ENCODE measurements at regions not wholly inside any gene's neighbourhood (a gene's known extent, or its start where the extent isn't known, plus 50 kb on each side); places are given as distances from the start of the nearest gene placed in this dataset.
"Not testable (repeated sequence)": the region's sequence is repeated elsewhere in the genome, so short reads cannot be mapped to it uniquely, and the experiment has no call there.

DNA sequence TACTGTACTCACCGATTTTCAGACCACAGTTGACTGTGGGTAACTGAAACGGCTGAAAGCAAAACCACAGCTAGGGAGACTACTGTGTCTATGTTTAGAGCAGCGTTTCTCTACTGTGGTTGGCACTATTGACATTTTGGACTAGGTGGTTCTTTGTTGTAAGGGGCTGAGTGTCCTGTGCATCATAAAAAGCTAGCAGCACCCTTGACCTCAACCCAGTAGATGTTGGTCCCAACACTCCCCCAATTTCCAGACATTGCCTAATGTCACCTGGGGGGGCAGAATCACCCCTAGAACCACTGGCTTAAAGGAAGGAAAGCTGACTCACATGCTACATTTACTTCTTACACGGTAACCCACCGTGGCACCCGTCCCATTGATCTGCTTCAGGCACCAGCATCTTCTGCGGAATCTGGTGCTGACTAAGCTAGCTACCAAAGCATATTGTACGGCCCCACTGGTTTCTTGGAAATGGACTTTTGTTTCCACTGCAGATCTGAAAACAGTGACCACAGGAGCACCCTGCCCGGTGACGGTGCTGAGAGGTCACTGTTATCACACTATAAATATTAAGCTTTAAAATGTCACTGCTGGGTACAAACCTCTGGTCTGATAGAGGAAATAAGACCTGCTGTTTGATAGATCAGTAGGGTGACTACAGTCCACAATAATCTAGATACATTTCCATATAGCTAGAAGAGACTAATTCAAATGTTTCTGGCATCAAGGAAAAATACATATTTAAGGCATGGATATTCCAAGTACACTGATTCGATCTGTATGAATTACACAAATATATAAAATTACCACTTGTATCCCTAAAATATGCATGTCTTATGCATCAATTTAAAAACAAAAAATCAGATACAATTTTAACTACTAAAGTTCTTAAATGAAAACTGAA is 151.4 kb downstream of the HSD17B3 start:
- Mint-ChIP-seq H3K9me3 (peaks cover 5% of the 10 kb centered on the region), H3K4me1 (ENCODE audit: low read depth) (peaks cover 38% of the 10 kb centered on the region), H3K27me3 (ENCODE audit: insufficient read depth) (peaks cover 15% of the 10 kb centered on the region), H3K36me3 (ENCODE audit: low read depth) (peaks cover 2% of the 10 kb centered on the region), H3K4me3 (peak overlapping the region; percentile 47), H3K27ac (peak overlapping the region; percentile 65)
- DNase-seq (ENCODE audit: low spot score), result peak; percentile 42
- intact Hi-C loops (cut with micrococcal nuclease), result loop anchor here (1.0 to 2.0 kb wide), 6 partner anchors 68 to 426 kb away; no protein-coding TSS in a partner anchor

DNA sequence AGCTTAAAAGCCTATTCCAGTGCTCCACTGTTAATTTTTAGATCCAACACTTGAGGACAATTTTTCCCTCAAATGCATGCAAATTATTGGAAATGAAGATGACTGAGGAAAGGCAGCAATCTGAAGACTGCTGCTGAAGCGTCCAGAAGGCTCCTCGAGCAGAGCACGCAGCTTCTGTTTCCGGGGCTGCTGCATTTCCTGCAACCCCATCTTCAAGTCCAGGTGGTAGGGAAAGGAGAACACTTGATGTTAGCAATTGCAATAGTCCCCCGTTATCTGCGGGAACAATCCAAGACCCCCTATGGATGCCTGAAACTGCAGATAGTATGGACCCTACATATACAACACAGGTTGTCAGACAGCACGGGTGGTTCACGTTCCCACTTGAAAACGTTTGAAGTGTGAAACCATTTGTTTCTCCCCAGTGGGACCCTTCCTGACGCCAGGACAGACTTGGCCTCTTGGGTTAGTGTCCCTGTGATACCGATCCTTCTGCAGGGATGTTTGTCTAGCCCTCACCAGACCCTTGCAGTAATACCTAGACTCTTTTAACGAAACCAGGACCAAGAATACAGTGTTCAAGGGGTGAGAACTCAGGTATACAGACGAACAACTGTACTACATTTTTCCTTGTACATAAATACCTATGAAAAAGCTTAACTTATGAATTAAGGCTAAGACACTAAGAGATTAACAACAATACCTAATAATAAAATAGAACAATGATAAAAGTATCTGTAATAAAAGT is 152.3 kb downstream of the HSD17B3 start:
- Mint-ChIP-seq H3K4me3 (peak overlapping the region; percentile 71), H3K27me3 (ENCODE audit: insufficient read depth) (peaks cover 15% of the 10 kb centered on the region), H3K36me3 (ENCODE audit: low read depth) (peaks cover 2% of the 10 kb centered on the region), H3K27ac (peak overlapping the region; percentile 21), H3K9me3 (peaks cover 5% of the 10 kb centered on the region), H3K4me1 (ENCODE audit: low read depth) (peaks cover 38% of the 10 kb centered on the region)
- intact Hi-C loops (cut with micrococcal nuclease), result loop anchor here (1.0 to 2.0 kb wide), 6 partner anchors 69 to 425 kb away; no protein-coding TSS in a partner anchor
- no peak for DNase-seq (ENCODE audit: low spot score)

GRCh38 chr9:96148634-96149532 is 153.1 kb downstream of the HSD17B3 start:
- Mint-ChIP-seq H3K27ac (no peak overlapping the region), H3K4me1 (ENCODE audit: low read depth) (peaks cover 38% of the 10 kb centered on the region), H3K36me3 (ENCODE audit: low read depth) (peaks cover 2% of the 10 kb centered on the region), H3K4me3 (no peak overlapping the region), H3K27me3 (ENCODE audit: insufficient read depth) (peaks cover 15% of the 10 kb centered on the region), H3K9me3 (peaks cover 5% of the 10 kb centered on the region)
- DNase-seq (ENCODE audit: low spot score), result no peak
- intact Hi-C loops (cut with micrococcal nuclease), result no loop called here

GRCh38 chr9:96147029-96147428 is 154.9 kb downstream of the HSD17B3 start:
- DNase-seq (ENCODE audit: low spot score), result peak; percentile 17
- H3K36me3 Mint-ChIP-seq (ENCODE audit: low read depth); H3K27ac Mint-ChIP-seq; H3K9me3 Mint-ChIP-seq; intact Hi-C loops (cut with micrococcal nuclease): not testable (repeated sequence)
- Mint-ChIP-seq H3K4me1 (ENCODE audit: low read depth) (peaks cover 38% of the 10 kb centered on the region), H3K27me3 (ENCODE audit: insufficient read depth) (peaks cover 15% of the 10 kb centered on the region), H3K4me3 (peak overlapping the region; percentile 58)

DNA sequence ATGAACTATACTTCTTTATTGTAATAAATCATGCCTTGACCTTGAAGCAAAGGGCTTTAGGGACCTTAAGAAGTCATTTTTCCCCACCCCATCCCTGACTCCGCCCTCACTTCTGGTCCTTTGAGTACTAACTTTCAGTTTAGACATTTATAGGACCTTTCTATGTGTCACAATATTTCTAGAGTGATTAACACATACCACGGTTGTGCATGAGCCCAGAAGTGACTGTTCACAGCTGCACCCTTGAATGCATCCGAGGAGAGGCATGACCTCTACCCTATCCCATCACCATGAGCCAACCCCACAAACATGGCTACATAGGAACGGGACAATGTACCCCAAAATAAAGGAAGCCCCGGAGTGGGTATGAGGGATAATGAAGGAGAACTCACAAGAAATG is 160.3 kb downstream of the HSD17B3 start:
- intact Hi-C loops (cut with micrococcal nuclease), result loop anchor here (5.0 kb wide), 1 partner anchor 176 kb away; no protein-coding TSS in a partner anchor
- Mint-ChIP-seq H3K4me3 (no peak overlapping the region), H3K27me3 (ENCODE audit: insufficient read depth) (peaks cover 4% of the 10 kb centered on the region), H3K27ac (no peak overlapping the region), H3K36me3 (ENCODE audit: low read depth) (no peaks in the 10 kb centered on the region), H3K9me3 (peaks cover 5% of the 10 kb centered on the region), H3K4me1 (ENCODE audit: low read depth) (peaks cover 14% of the 10 kb centered on the region)
- no peak for DNase-seq (ENCODE audit: low spot score)

DNA sequence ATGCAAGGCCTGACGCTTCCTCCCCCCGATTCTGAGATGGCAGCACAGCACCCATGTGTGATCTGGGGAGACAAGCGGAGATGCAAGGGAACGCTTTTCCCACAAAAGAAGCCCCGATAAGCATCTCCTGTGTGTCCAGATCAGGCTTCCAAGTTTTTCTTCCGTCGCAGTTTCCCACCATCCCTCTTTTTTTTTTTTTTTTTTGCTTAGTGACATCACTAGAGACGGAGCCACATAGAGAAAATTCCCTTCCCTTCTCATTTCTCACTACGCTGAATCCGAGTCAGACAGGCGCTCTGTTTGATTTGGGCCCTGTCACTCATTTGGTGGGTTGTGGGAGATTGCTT is 160.9 kb downstream of the HSD17B3 start:
- Mint-ChIP-seq H3K4me3 (no peak overlapping the region), H3K9me3 (no peaks in the 10 kb centered on the region), H3K27me3 (ENCODE audit: insufficient read depth) (peaks cover 4% of the 10 kb centered on the region), H3K36me3 (ENCODE audit: low read depth) (no peaks in the 10 kb centered on the region), H3K4me1 (ENCODE audit: low read depth) (peaks cover 8% of the 10 kb centered on the region), H3K27ac (no peak overlapping the region)
- DNase-seq (ENCODE audit: low spot score), result no peak
- intact Hi-C loops (cut with micrococcal nuclease), result loop anchor here (5.0 kb wide), 1 partner anchor 176 kb away; no protein-coding TSS in a partner anchor

GRCh38 chr9:96140296-96141127 is 161.5 kb downstream of the HSD17B3 start:
- H3K27ac Mint-ChIP-seq, result no peak overlapping the region
- H3K4me1 Mint-ChIP-seq (ENCODE audit: low read depth), result peaks cover 11% of the 10 kb centered on the region
- no peaks in the 10 kb centered on the region for H3K36me3 Mint-ChIP-seq (ENCODE audit: low read depth)
- peaks cover 4% of the 10 kb centered on the region for H3K27me3 Mint-ChIP-seq (ENCODE audit: insufficient read depth)
- no peak for DNase-seq (ENCODE audit: low spot score)
- H3K4me3 Mint-ChIP-seq, result no peak overlapping the region
- H3K9me3 Mint-ChIP-seq, result no peaks in the 10 kb centered on the region
- intact Hi-C loops (cut with micrococcal nuclease), result loop anchor here (5.0 kb wide), 1 partner anchor 177 kb away; no protein-coding TSS in a partner anchor

DNA sequence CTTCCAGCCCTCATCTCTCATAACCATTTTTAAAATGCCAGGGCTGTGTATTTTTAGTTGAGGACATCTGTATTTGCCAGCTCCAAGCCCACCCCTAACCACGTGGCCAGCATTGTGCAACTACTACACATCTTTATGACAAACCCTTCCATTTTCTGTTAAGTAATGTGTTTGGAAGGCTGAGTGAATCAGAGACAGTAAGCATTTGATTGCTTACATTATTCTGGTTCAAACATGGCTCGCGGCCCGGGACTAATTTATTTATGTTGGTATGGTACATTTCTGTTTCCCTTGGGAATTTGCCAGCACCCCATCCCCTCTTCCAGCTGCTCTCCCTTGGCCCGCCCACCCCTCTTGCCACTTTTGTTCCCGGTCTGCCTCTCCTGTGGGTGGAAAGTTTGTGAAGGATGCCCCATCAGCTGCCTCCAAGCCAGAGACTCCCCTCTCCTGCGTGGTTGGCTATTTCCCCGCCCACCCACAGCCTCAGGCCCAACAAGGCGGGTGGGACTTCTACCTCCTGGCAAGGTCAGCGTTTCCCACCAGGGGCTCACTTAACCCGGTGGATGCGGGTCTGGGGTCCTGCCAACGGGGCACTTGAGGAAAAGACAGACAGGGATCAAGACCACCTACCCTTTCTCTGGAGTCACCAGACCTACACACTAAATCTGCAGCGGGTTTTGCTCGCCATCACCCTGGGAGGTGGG is 162.2 kb downstream of the HSD17B3 start:
- no peak for DNase-seq (ENCODE audit: low spot score)
- Mint-ChIP-seq H3K4me3 (no peak overlapping the region), H3K27me3 (ENCODE audit: insufficient read depth) (peaks cover 4% of the 10 kb centered on the region), H3K27ac (no peak overlapping the region), H3K4me1 (ENCODE audit: low read depth) (peaks cover 15% of the 10 kb centered on the region), H3K36me3 (ENCODE audit: low read depth) (no peaks in the 10 kb centered on the region), H3K9me3 (no peaks in the 10 kb centered on the region)
- intact Hi-C loops (cut with micrococcal nuclease), result loop anchor here (5.0 kb wide), 1 partner anchor 178 kb away; no protein-coding TSS in a partner anchor

DNA sequence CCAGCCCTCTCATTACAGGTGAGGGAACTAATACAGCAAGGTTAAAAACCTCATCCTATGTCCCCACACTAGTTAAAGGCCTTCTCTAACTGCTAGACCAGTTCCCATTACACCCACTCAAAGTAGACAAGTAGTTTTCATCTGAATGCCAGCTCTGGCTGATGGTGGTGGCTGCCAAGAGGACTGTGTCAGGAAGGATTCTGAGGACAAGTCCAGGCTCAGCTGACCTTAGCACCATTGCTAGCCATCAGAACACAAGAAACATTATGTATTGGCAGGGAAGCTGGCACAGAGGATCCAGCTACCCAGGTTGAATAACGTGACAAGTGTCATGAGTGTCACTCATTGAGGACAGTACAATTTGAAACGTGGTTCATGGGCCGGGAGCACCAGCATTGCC is 163.4 kb downstream of the HSD17B3 start:
- Mint-ChIP-seq H3K4me1 (ENCODE audit: low read depth) (peaks cover 15% of the 10 kb centered on the region), H3K4me3 (no peak overlapping the region), H3K9me3 (no peaks in the 10 kb centered on the region), H3K27me3 (ENCODE audit: insufficient read depth) (peaks cover 4% of the 10 kb centered on the region), H3K27ac (no peak overlapping the region), H3K36me3 (ENCODE audit: low read depth) (no peaks in the 10 kb centered on the region)
- no peak for DNase-seq (ENCODE audit: low spot score)
- intact Hi-C loops (cut with micrococcal nuclease), result no loop called here

DNA sequence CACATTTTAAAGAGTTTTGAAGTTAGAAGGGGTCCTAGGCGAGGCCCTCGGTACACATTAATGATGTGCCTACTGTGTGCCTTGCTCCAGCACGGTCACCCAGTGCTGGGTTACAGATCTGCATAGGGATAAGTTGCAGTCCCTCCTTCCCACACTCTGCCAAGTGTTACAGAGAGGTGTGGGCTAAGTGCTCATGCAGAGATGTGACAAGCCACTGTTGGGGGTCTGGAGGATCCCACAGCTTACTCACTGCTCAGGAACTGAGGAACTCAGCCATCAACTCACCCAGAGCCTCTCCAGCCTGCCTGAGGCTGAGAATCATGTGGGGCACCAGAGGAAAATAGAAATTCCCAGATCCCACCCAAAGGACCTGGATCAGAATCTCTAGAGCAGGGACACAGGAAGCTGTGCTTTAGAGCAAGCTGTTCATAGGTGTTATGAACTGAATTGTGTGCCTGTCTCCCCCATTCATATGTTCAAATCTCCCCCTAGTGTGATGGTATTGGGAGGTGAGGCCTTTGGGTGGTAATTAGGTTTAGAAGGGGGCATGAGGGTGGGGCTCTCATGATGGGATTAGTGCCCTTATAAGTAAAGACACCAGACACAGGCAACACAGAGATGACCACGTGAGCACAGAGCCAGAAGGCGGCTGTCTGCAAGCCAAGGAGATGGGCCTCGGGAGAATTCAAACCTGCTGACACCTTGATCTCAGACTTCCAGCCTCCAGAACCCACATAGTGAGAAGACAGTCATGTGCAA is 164.1 kb downstream of the HSD17B3 start:
- Mint-ChIP-seq H3K4me1 (ENCODE audit: low read depth) (peaks cover 15% of the 10 kb centered on the region), H3K4me3 (no peak overlapping the region), H3K27me3 (ENCODE audit: insufficient read depth) (peaks cover 5% of the 10 kb centered on the region), H3K9me3 (no peaks in the 10 kb centered on the region), H3K36me3 (ENCODE audit: low read depth) (no peaks in the 10 kb centered on the region), H3K27ac (no peak overlapping the region)
- no peak for DNase-seq (ENCODE audit: low spot score)
- intact Hi-C loops (cut with micrococcal nuclease), result no loop called here
